ENCODE measurements at regions not wholly inside any gene's neighbourhood (a gene's known extent, or its start where the extent isn't known, plus 50 kb on each side); places are given as distances from the start of the nearest gene placed in this dataset.
"Not testable (repeated sequence)": the region's sequence is repeated elsewhere in the genome, so short reads cannot be mapped to it uniquely, and the experiment has no call there.

DNA sequence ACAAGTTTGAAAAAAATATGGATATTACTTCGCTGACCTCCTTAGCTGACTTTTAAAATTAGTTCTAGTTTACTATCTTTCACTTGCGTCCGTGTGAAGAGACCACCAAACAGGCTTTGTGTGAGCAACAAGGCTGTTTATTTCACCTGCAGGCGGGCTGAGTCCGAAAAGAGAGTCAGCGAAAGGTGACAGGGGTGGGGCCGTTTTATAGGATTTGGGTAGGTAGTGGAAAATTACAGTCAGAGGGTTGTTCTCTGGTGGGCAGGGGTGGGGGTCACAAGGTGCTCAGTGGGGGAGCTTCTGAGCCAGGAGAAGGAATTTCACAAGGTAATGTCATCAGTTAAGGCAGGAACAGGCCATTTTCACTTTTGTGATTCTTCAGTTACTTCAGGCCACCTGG lies 203.7 kb downstream of the POM121L12 start:
- H3K4me1 ChIP-seq (ENCODE audit: control insufficient read depth, insufficient read depth, low read length); H3K9ac ChIP-seq (ENCODE audit: low read depth, low read length); H3K9me3 ChIP-seq (ENCODE audit: control insufficient read depth, insufficient read depth, low read length); H3K36me3 ChIP-seq (ENCODE audit: control insufficient read depth, insufficient read depth, low read length); H3K27me3 ChIP-seq (ENCODE audit: control insufficient read depth, insufficient read depth, low read length); H3K4me3 ChIP-seq (ENCODE audit: low read depth, low read length): not testable (repeated sequence)

DNA sequence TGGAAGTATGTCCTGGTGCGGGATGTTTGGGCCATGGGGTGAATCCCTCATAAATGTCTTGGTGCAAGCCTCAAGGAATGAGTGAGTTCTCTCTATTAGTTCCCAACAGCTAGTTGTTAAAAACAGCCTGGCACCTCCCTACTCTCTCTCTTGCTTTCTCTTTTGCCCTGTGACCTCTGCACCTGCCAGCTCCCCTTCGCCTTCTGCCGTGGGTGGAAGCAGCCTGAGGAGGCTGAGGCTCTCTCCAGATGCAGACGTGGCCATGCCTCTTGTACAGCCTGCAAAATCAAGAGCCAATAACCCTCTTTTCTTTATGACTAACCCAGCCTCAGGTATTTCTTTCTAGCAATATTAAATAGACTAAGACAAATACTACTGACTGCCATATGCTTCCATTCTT lies 210.3 kb downstream of the POM121L12 start:
- no peaks in the 10 kb centered on the region for H3K9me3 ChIP-seq (ENCODE audit: control insufficient read depth, insufficient read depth, low read length)

DNA sequence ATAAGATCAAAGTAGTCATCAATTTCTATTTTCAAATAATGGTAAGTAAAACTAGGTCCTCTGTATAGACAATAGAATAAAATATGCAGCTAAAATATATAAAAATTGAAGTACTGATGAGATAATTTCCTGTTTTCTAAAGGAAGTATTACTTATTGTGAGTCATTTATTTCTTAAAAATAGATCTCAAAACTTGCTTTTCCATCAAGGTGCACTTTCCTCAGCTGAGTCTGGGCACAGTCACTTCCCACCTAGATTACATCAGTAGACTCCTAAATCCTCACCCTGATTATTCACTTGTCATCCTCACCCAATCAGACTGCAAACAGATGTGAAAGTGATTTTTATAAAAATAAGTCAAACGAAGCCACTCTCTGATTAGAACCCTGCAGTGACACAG lies 211.5 kb downstream of the POM121L12 start:
- Histone ChIP-seq H3K9ac (ENCODE audit: low read depth, low read length) (no peak overlapping the region), H3K36me3 (ENCODE audit: control insufficient read depth, insufficient read depth, low read length) (no peaks in the 10 kb centered on the region), H3K4me3 (ENCODE audit: low read depth, low read length) (no peak overlapping the region), H3K27me3 (ENCODE audit: control insufficient read depth, insufficient read depth, low read length) (no peaks in the 10 kb centered on the region), H3K4me1 (ENCODE audit: control insufficient read depth, insufficient read depth, low read length) (peaks cover 2% of the 10 kb centered on the region), H3K9me3 (ENCODE audit: control insufficient read depth, insufficient read depth, low read length) (no peaks in the 10 kb centered on the region)

More for the DNA sequence above, 210.3 kb downstream of the POM121L12 start:
- peaks cover 2% of the 10 kb centered on the region for H3K4me1 ChIP-seq (ENCODE audit: control insufficient read depth, insufficient read depth, low read length)
- H3K36me3 ChIP-seq (ENCODE audit: control insufficient read depth, insufficient read depth, low read length): no peaks in the 10 kb centered on the region
- H3K27me3 ChIP-seq (ENCODE audit: control insufficient read depth, insufficient read depth, low read length): no peaks in the 10 kb centered on the region
- no peak overlapping the region for H3K4me3 ChIP-seq (ENCODE audit: low read depth, low read length)
- no peak overlapping the region for H3K9ac ChIP-seq (ENCODE audit: low read depth, low read length)

DNA sequence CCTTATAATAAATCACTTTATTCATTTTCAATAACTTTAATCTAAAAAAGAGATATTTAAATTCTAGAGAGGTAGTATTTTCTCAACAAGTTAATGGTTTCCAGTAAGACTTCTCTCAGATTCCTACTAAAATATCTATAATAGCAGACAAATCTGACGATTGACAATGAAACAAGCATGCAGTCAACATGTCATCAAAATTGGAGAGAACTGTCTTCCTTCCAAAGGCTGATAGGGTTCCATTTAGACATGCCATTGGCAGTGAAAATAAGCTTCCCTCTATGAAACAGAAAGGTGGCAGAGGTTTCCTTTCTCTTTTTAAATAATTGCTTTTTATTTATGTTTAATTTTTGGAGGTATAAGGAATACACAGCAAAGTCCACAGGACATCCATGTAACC lies 217.1 kb downstream of the POM121L12 start:
- H3K9me3 ChIP-seq (ENCODE audit: control insufficient read depth, insufficient read depth, low read length): peaks cover 3% of the 10 kb centered on the region
- no peaks in the 10 kb centered on the region for H3K27me3 ChIP-seq (ENCODE audit: control insufficient read depth, insufficient read depth, low read length)
- no peak overlapping the region for H3K4me3 ChIP-seq (ENCODE audit: low read depth, low read length)
- no peaks in the 10 kb centered on the region for H3K36me3 ChIP-seq (ENCODE audit: control insufficient read depth, insufficient read depth, low read length)
- no peak overlapping the region for H3K9ac ChIP-seq (ENCODE audit: low read depth, low read length)
- H3K4me1 ChIP-seq (ENCODE audit: control insufficient read depth, insufficient read depth, low read length): peaks cover 2% of the 10 kb centered on the region

DNA sequence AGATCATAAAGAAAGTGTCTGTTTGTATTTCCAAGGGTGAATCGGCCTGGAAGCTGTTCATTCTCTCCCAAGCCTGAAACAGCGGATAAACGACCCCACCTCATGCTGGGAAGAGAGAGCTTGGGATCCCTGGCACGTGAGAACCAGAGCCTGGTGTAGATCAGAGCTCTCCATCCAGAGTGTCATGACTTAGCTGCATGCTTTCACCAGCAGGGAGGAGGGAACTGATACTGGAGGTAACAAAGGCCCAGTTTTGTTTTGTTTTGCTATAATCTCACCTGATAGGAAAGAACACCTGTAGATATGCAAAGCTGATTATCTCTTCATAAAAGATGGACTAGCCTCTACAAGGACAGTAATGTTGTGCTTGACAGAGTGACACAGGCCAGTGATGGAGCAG lies 236.6 kb downstream of the POM121L12 start:
- Histone ChIP-seq H3K36me3 (ENCODE audit: control insufficient read depth, insufficient read depth, low read length) (no peaks in the 10 kb centered on the region), H3K4me1 (ENCODE audit: control insufficient read depth, insufficient read depth, low read length) (no peaks in the 10 kb centered on the region), H3K27me3 (ENCODE audit: control insufficient read depth, insufficient read depth, low read length) (no peaks in the 10 kb centered on the region), H3K9ac (ENCODE audit: low read depth, low read length) (no peak overlapping the region), H3K4me3 (ENCODE audit: low read depth, low read length) (no peak overlapping the region), H3K9me3 (ENCODE audit: control insufficient read depth, insufficient read depth, low read length) (no peaks in the 10 kb centered on the region)

DNA sequence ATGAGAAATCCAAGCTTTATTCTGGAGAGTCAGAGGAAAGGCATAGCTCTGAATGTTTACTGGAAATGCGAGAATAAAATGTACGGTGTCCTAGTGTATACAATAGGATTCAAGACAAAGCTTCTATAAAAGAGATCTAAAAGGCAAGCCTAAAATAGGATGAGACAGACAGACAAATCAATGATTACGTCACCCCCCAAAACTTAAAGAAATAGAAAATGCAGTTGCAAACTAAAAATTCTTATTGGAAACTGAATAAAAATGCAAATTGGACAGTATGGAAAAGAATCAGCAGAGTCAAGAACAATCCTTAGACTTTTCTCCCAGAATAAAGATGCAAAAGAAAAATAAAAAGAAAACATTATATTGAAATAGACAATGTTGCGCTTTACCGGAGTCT lies 245.9 kb downstream of the POM121L12 start:
- no peaks in the 10 kb centered on the region for H3K27me3 ChIP-seq (ENCODE audit: control insufficient read depth, insufficient read depth, low read length)

DNA sequence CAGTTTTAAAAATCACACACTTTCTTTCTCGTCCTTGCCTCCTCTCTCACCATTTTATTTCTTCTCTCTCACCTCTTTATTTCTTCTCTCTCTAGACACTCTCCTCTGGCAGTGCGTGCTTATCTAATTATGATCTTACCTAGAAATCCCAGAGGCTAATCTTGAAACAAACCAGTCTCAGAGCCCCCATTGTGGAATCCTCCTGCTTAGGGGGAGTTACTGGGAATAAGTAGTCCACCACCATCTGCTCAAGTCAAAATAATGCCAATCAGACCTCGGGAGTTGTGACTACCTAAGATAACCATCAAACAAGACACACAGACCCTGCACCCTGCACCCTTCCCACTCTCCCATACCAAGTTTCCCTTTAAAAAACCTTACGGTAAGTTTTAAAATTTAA lies 256.9 kb downstream of the POM121L12 start:
- H3K4me3 ChIP-seq (ENCODE audit: low read depth, low read length): no peak overlapping the region
- peaks cover 6% of the 10 kb centered on the region for H3K9me3 ChIP-seq (ENCODE audit: control insufficient read depth, insufficient read depth, low read length)
- H3K4me1 ChIP-seq (ENCODE audit: control insufficient read depth, insufficient read depth, low read length): no peaks in the 10 kb centered on the region
- no peaks in the 10 kb centered on the region for H3K27me3 ChIP-seq (ENCODE audit: control insufficient read depth, insufficient read depth, low read length)
- H3K9ac ChIP-seq (ENCODE audit: low read depth, low read length): no peak overlapping the region
- no peaks in the 10 kb centered on the region for H3K36me3 ChIP-seq (ENCODE audit: control insufficient read depth, insufficient read depth, low read length)

More for the DNA sequence above, 245.9 kb downstream of the POM121L12 start:
- no peak overlapping the region for H3K4me3 ChIP-seq (ENCODE audit: low read depth, low read length)
- no peak overlapping the region for H3K9ac ChIP-seq (ENCODE audit: low read depth, low read length)
- H3K36me3 ChIP-seq (ENCODE audit: control insufficient read depth, insufficient read depth, low read length): no peaks in the 10 kb centered on the region
- no peaks in the 10 kb centered on the region for H3K4me1 ChIP-seq (ENCODE audit: control insufficient read depth, insufficient read depth, low read length)
- no peaks in the 10 kb centered on the region for H3K9me3 ChIP-seq (ENCODE audit: control insufficient read depth, insufficient read depth, low read length)

DNA sequence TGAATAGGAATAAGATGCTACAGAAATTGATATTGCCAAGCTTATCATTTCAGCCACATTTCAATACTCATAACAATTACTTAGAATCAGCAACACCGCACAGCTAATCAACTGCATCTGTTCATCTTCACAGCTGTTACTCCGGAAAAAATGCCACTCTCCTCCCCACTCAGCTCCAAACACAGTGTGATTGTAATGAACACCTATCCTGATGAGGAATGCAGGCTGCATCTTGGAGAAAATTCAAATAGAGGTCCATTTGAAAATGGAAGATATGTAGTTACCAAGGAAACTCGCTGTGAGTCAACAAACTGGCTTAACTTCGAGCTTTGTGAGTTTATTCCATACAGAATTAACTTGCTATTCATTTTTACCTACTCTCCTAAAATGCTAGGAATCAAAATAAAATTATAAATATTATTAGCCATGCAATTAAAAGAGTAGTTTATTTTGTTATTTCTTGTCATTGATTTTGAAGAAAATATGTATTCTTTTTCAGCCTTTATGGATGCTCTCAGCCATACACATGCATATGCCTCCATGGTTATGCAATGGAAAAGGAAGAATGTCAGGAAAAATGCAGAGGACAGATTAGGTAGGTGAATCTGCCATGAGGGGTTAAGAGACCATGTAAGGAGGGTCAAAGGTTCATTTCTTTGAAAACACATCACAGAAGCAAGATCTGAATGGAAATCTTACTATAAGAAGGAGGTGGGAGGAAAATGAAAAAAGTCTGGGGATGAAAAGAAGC lies 267.2 kb downstream of the POM121L12 start:
- Histone ChIP-seq H3K4me3 (ENCODE audit: low read depth, low read length) (no peak overlapping the region), H3K9ac (ENCODE audit: low read depth, low read length) (no peak overlapping the region), H3K36me3 (ENCODE audit: control insufficient read depth, insufficient read depth, low read length) (no peaks in the 10 kb centered on the region), H3K27me3 (ENCODE audit: control insufficient read depth, insufficient read depth, low read length) (no peaks in the 10 kb centered on the region), H3K4me1 (ENCODE audit: control insufficient read depth, insufficient read depth, low read length) (no peaks in the 10 kb centered on the region), H3K9me3 (ENCODE audit: control insufficient read depth, insufficient read depth, low read length) (no peaks in the 10 kb centered on the region)

DNA sequence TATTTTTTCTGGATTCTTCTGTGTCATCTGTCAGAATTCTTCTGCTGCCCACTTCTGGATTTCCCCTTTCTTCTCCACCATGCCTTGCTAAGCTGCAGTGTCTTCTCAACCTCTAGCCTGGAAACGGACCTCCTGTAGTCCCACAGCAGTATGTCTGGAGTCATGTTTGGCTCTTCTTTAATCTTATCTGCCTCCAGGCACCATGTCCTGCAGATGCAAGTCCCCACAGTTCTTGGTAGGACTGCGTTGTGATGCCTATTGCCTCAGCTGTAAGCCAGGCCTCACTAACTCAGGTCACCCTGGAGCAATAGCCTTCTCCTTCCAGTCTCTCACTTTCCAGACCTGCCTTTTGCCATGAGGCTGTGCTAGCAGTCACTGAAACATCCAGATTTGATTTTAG lies 268.3 kb downstream of the POM121L12 start:
- H3K4me1 ChIP-seq (ENCODE audit: control insufficient read depth, insufficient read depth, low read length): no peaks in the 10 kb centered on the region
- H3K4me3 ChIP-seq (ENCODE audit: low read depth, low read length): no peak overlapping the region
- H3K27me3 ChIP-seq (ENCODE audit: control insufficient read depth, insufficient read depth, low read length): no peaks in the 10 kb centered on the region
- no peaks in the 10 kb centered on the region for H3K9me3 ChIP-seq (ENCODE audit: control insufficient read depth, insufficient read depth, low read length)
- no peaks in the 10 kb centered on the region for H3K36me3 ChIP-seq (ENCODE audit: control insufficient read depth, insufficient read depth, low read length)
- no peak overlapping the region for H3K9ac ChIP-seq (ENCODE audit: low read depth, low read length)

DNA sequence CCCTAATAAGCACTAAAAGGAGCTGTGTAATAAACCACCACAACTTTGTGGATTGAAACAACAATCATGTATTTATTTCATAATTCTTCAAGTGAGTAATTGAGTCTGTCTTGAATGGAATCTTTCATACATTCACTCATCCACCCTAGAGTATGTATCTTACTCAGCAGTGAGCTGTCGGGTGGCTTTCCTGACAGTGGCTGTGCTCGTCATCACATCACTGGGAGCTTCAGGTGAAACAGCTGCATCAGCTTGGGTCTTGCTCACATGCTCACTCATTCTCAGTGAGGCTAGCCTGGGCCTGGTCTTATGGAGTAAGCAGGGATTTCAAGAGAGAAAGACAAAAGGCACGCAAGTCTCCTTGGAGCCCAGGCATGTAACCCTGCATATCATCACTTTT lies 271.4 kb downstream of the POM121L12 start:
- Histone ChIP-seq H3K4me1 (ENCODE audit: control insufficient read depth, insufficient read depth, low read length) (no peaks in the 10 kb centered on the region), H3K9ac (ENCODE audit: low read depth, low read length) (no peak overlapping the region), H3K9me3 (ENCODE audit: control insufficient read depth, insufficient read depth, low read length) (no peaks in the 10 kb centered on the region), H3K27me3 (ENCODE audit: control insufficient read depth, insufficient read depth, low read length) (no peaks in the 10 kb centered on the region), H3K4me3 (ENCODE audit: low read depth, low read length) (no peak overlapping the region), H3K36me3 (ENCODE audit: control insufficient read depth, insufficient read depth, low read length) (no peaks in the 10 kb centered on the region)

DNA sequence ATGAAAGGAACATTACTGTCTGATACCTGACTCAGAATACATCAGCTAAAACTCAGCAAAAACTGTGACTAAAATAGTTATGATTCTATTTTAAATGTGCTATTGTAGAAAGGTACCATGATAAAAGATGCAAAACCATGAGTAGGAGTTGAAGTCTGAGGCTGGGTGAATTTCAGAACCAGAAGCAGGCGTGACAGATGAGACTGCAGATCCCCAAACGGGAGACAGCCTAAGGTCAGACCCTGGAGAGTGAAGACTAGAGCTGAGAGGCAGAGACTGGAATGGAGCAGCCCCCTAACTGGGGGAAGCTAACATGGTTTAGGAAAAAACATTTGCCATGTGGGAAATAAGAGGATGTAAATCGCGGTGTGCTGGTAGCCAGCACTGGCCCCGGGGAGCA lies 275.8 kb downstream of the POM121L12 start:
- no peaks in the 10 kb centered on the region for H3K9me3 ChIP-seq (ENCODE audit: control insufficient read depth, insufficient read depth, low read length)
- no peak overlapping the region for H3K4me3 ChIP-seq (ENCODE audit: low read depth, low read length)
- no peaks in the 10 kb centered on the region for H3K4me1 ChIP-seq (ENCODE audit: control insufficient read depth, insufficient read depth, low read length)
- H3K27me3 ChIP-seq (ENCODE audit: control insufficient read depth, insufficient read depth, low read length): no peaks in the 10 kb centered on the region
- no peak overlapping the region for H3K9ac ChIP-seq (ENCODE audit: low read depth, low read length)
- no peaks in the 10 kb centered on the region for H3K36me3 ChIP-seq (ENCODE audit: control insufficient read depth, insufficient read depth, low read length)

DNA sequence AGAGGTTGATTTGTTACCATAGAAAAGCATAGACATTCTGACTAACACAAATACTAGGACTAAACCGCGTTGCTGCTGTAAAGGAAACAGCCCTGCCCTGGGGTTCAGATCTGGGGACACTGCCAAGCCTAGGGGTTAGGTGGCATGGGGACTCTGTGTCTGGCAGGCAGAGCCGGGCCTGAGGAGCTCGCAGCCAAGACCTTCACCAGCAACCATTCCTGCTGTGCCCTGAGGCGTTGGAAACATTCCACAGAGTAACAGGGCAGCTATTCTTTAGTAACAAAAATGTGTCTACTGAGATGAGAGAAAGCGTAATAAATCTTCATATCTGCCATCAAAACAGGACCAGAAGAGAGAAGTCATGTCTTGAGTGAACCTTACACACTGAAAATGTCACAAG lies 280.5 kb downstream of the POM121L12 start:
- no peaks in the 10 kb centered on the region for H3K9me3 ChIP-seq (ENCODE audit: control insufficient read depth, insufficient read depth, low read length)
- H3K4me3 ChIP-seq (ENCODE audit: low read depth, low read length): no peak overlapping the region

More for the DNA sequence above, 280.5 kb downstream of the POM121L12 start:
- Histone ChIP-seq H3K36me3 (ENCODE audit: control insufficient read depth, insufficient read depth, low read length) (no peaks in the 10 kb centered on the region), H3K9ac (ENCODE audit: low read depth, low read length) (no peak overlapping the region), H3K4me1 (ENCODE audit: control insufficient read depth, insufficient read depth, low read length) (no peaks in the 10 kb centered on the region), H3K27me3 (ENCODE audit: control insufficient read depth, insufficient read depth, low read length) (no peaks in the 10 kb centered on the region)

Measured in iPS-15b (cell line).